HG03196 (cell line): ENCODE measurements at regions not wholly inside any gene's neighbourhood (a gene's known extent, or its start where the extent isn't known, plus 50 kb on each side); places are given as distances from the start of the nearest gene placed in this dataset.
"Not testable (repeated sequence)": the region's sequence is repeated elsewhere in the genome, so short reads cannot be mapped to it uniquely, and the experiment has no call there.

Source experiments
- ATAC-seq: cut with Tn5 transposase; IDR thresholded peaks from one replicate; pipeline ENCODE4 v1.9.1; 2021; ENCODE audit not compliant: unreplicated experiment

- no peak for ATAC-seq
Observed at GRCh38 chr3:21041621-21042020, 709.4 kb downstream of the ZNF385D start.

GRCh38 chr3:21036888-21037287 lies 714.1 kb downstream of the ZNF385D start:
- ATAC-seq = no peak

GRCh38 chr3:21028412-21028811 lies 722.6 kb downstream of the ZNF385D start:
- ATAC-seq = no peak

GRCh38 chr3:21024563-21024962 lies 726.4 kb downstream of the ZNF385D start:
- ATAC-seq = no peak

- no peak for ATAC-seq
Observed at GRCh38 chr3:21020681-21021080, 730.3 kb downstream of the ZNF385D start.

- no peak for ATAC-seq
Observed at GRCh38 chr3:21020043-21020442, 731.0 kb downstream of the ZNF385D start.

GRCh38 chr3:21017115-21017852 lies 733.7 kb downstream of the ZNF385D start:
- ATAC-seq = no peak

- ATAC-seq = no peak
Observed at GRCh38 chr3:21013566-21013965, 737.4 kb downstream of the ZNF385D start.

- no peak for ATAC-seq
Observed at GRCh38 chr3:20999661-21000060, 751.3 kb downstream of the ZNF385D start.

GRCh38 chr3:20997183-20997582 lies 753.8 kb downstream of the ZNF385D start:
- no peak for ATAC-seq

- no peak for ATAC-seq
Observed at GRCh38 chr3:20990896-20991295, 760.1 kb downstream of the ZNF385D start.

GRCh38 chr3:20989653-20990052 lies 761.4 kb downstream of the ZNF385D start:
- not testable (repeated sequence) for ATAC-seq

- ATAC-seq = no peak
Observed at GRCh38 chr3:20984594-20985205, 766.3 kb downstream of the ZNF385D start.

- ATAC-seq = no peak
Observed at GRCh38 chr3:20975188-20975651, 775.8 kb downstream of the ZNF385D start.

- no peak for ATAC-seq
Observed at GRCh38 chr3:20974396-20974795, 776.6 kb downstream of the ZNF385D start.

GRCh38 chr3:20970807-20971206 lies 780.2 kb downstream of the ZNF385D start:
- not testable (repeated sequence) for ATAC-seq

- not testable (repeated sequence) for ATAC-seq
Observed at GRCh38 chr3:20967485-20967884, 781.5 kb upstream of the SGO1 start.

GRCh38 chr3:20958161-20958560 lies 772.2 kb upstream of the SGO1 start:
- ATAC-seq = no peak

- no peak for ATAC-seq
Observed at GRCh38 chr3:20945892-20946291, 759.9 kb upstream of the SGO1 start.

- ATAC-seq = no peak
Observed at GRCh38 chr3:20935791-20936190, 749.8 kb upstream of the SGO1 start.

GRCh38 chr3:20931834-20932233 lies 745.8 kb upstream of the SGO1 start:
- ATAC-seq = no peak

GRCh38 chr3:20930034-20930433 lies 744.0 kb upstream of the SGO1 start:
- no peak for ATAC-seq
